ENCODE measurements at regions not wholly inside any gene's neighbourhood (a gene's known extent, or its start where the extent isn't known, plus 50 kb on each side); places are given as distances from the start of the nearest gene placed in this dataset.

- TF ChIP-seq CTCF (conservative IDR thresholded peaks at IDR 0.05; ENCODE audit: low read length) = no peak
- no peak for TF ChIP-seq EZH2phosphoT487 (IDR thresholded peaks at IDR 0.05; ENCODE audit: borderline replicate concordance)
- H3K9ac ChIP-seq (ENCODE audit: low read depth, low read length, poor library complexity, severe bottlenecking) = no peak overlapping the region
- H4K20me1 ChIP-seq (ENCODE audit: insufficient read depth, low read length, poor library complexity, severe bottlenecking) = no peaks in the 10 kb centered on the region
- H3K27me3 ChIP-seq (ENCODE audit: insufficient read depth, low read length, poor library complexity, severe bottlenecking) = no peaks in the 10 kb centered on the region
- no peaks in the 10 kb centered on the region for H3K9me2 ChIP-seq (replicated peaks; ENCODE audit: low read depth, low read length)
- H3K4me3 ChIP-seq (ENCODE audit: low read length, poor library complexity, severe bottlenecking) = no peak overlapping the region
- H2AFZ ChIP-seq (ENCODE audit: low read length) = no peak overlapping the region
- H3K4me2 ChIP-seq (ENCODE audit: low read depth, low read length, poor library complexity, severe bottlenecking) = no peak overlapping the region
- no peaks in the 10 kb centered on the region for H3K4me1 ChIP-seq (ENCODE audit: insufficient read depth, low read length, poor library complexity, severe bottlenecking)
- H3K9me3 ChIP-seq (ENCODE audit: insufficient read depth, low read depth, low read length) = no peaks in the 10 kb centered on the region
- H3F3A ChIP-seq (ENCODE audit: low read depth) = no peaks in the 10 kb centered on the region
- no peaks in the 10 kb centered on the region for H3K79me2 ChIP-seq (ENCODE audit: insufficient read depth, low read length)
- no peaks in the 10 kb centered on the region for H3K36me3 ChIP-seq (ENCODE audit: insufficient read depth, low read length)
Observed at GRCh38 chr5:92424785-92425426, 1041.8 kb upstream of the ARRDC3 start.

GRCh38 chr5:92421942-92422341 is 1038.8 kb upstream of the ARRDC3 start:
- H3F3A ChIP-seq (ENCODE audit: low read depth) = no peaks in the 10 kb centered on the region
- H3K36me3 ChIP-seq (ENCODE audit: insufficient read depth, low read length) = no peaks in the 10 kb centered on the region
- H3K9me3 ChIP-seq (ENCODE audit: insufficient read depth, low read depth, low read length) = no peaks in the 10 kb centered on the region
- H3K27me3 ChIP-seq (ENCODE audit: insufficient read depth, low read length, poor library complexity, severe bottlenecking) = no peaks in the 10 kb centered on the region
- no peaks in the 10 kb centered on the region for H3K79me2 ChIP-seq (ENCODE audit: insufficient read depth, low read length)
- H3K9me2 ChIP-seq (replicated peaks; ENCODE audit: low read depth, low read length) = no peaks in the 10 kb centered on the region
- no peak overlapping the region for H2AFZ ChIP-seq (ENCODE audit: low read length)
- no peak overlapping the region for H3K9ac ChIP-seq (ENCODE audit: low read depth, low read length, poor library complexity, severe bottlenecking)
- H3K4me1 ChIP-seq (ENCODE audit: insufficient read depth, low read length, poor library complexity, severe bottlenecking) = no peaks in the 10 kb centered on the region
- H4K20me1 ChIP-seq (ENCODE audit: insufficient read depth, low read length, poor library complexity, severe bottlenecking) = no peaks in the 10 kb centered on the region
- no peak overlapping the region for H3K4me2 ChIP-seq (ENCODE audit: low read depth, low read length, poor library complexity, severe bottlenecking)
- no peak overlapping the region for H3K4me3 ChIP-seq (ENCODE audit: low read length, poor library complexity, severe bottlenecking)
- TF ChIP-seq EZH2phosphoT487 (IDR thresholded peaks at IDR 0.05; ENCODE audit: borderline replicate concordance) (no peak), CTCF (conservative IDR thresholded peaks at IDR 0.05; ENCODE audit: low read length) (no peak)

- H3K79me2 ChIP-seq (ENCODE audit: insufficient read depth, low read length) = no peaks in the 10 kb centered on the region
- H2AFZ ChIP-seq (ENCODE audit: low read length) = no peak overlapping the region
- no peaks in the 10 kb centered on the region for H3K9me2 ChIP-seq (replicated peaks; ENCODE audit: low read depth, low read length)
- no peaks in the 10 kb centered on the region for H3K27me3 ChIP-seq (ENCODE audit: insufficient read depth, low read length, poor library complexity, severe bottlenecking)
- H3K9ac ChIP-seq (ENCODE audit: low read depth, low read length, poor library complexity, severe bottlenecking) = no peak overlapping the region
- TF ChIP-seq EZH2phosphoT487 (IDR thresholded peaks at IDR 0.05; ENCODE audit: borderline replicate concordance) = no peak
- TF ChIP-seq CTCF (conservative IDR thresholded peaks at IDR 0.05; ENCODE audit: low read length) = no peak
- no peaks in the 10 kb centered on the region for H3K9me3 ChIP-seq (ENCODE audit: insufficient read depth, low read depth, low read length)
- no peaks in the 10 kb centered on the region for H4K20me1 ChIP-seq (ENCODE audit: insufficient read depth, low read length, poor library complexity, severe bottlenecking)
- no peak overlapping the region for H3K4me2 ChIP-seq (ENCODE audit: low read depth, low read length, poor library complexity, severe bottlenecking)
- no peaks in the 10 kb centered on the region for H3F3A ChIP-seq (ENCODE audit: low read depth)
- H3K4me3 ChIP-seq (ENCODE audit: low read length, poor library complexity, severe bottlenecking) = no peak overlapping the region
- no peaks in the 10 kb centered on the region for H3K4me1 ChIP-seq (ENCODE audit: insufficient read depth, low read length, poor library complexity, severe bottlenecking)
- no peaks in the 10 kb centered on the region for H3K36me3 ChIP-seq (ENCODE audit: insufficient read depth, low read length)
Observed at GRCh38 chr5:92421196-92421595, 1038.1 kb upstream of the ARRDC3 start.

Measured in Loucy (cell line).